ENCODE measurements at regions not wholly inside any gene's neighbourhood (a gene's known extent, or its start where the extent isn't known, plus 50 kb on each side); places are given as distances from the start of the nearest gene placed in this dataset.

GRCh38 chr13:21761770-21762169 lies 90.9 kb downstream of the FGF9 start:
- TF ChIP-seq, protein P1, sequence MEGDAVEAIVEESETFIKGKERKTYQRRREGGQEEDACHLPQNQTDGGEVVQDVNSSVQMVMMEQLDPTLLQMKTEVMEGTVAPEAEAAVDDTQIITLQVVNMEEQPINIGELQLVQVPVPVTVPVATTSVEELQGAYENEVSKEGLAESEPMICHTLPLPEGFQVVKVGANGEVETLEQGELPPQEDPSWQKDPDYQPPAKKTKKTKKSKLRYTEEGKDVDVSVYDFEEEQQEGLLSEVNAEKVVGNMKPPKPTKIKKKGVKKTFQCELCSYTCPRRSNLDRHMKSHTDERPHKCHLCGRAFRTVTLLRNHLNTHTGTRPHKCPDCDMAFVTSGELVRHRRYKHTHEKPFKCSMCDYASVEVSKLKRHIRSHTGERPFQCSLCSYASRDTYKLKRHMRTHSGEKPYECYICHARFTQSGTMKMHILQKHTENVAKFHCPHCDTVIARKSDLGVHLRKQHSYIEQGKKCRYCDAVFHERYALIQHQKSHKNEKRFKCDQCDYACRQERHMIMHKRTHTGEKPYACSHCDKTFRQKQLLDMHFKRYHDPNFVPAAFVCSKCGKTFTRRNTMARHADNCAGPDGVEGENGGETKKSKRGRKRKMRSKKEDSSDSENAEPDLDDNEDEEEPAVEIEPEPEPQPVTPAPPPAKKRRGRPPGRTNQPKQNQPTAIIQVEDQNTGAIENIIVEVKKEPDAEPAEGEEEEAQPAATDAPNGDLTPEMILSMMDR (IDR thresholded peaks at IDR 0.05; ENCODE audit: extremely low read depth in 1 of 2, insufficient read depth in 1 of 2, low read depth in 1 of 2, low read length in 2 of 2), result no peak
- TF ChIP-seq POLR2AphosphoS5 (IDR thresholded peaks at IDR 0.05; ENCODE audit: insufficient read depth, low read depth, low read length) (no peak), MAX (IDR thresholded peaks at IDR 0.05; ENCODE audit: insufficient read depth, insufficient read length) (no peak), EZH2 (IDR thresholded peaks at IDR 0.05; ENCODE audit: borderline replicate concordance, low read depth, low read length, severe bottlenecking) (no peak), MYC (IDR thresholded peaks at IDR 0.05; ENCODE audit: low read depth, low read length) (no peak)

All from endothelial cell of umbilical vein (primary cell).